GM19328 (cell line): ENCODE measurements at regions not wholly inside any gene's neighbourhood (a gene's known extent, or its start where the extent isn't known, plus 50 kb on each side); places are given as distances from the start of the nearest gene placed in this dataset.
"Not testable (repeated sequence)": the region's sequence is repeated elsewhere in the genome, so short reads cannot be mapped to it uniquely, and the experiment has no call there.

Source experiments
- ATAC-seq: cut with Tn5 transposase; IDR thresholded peaks from one replicate; pipeline ENCODE4 v1.9.1; 2021; ENCODE audit warnings: mild to moderate bottlenecking, moderate library complexity; ENCODE audit not compliant: unreplicated experiment

- ATAC-seq = no peak
These were observed 256.0 kb downstream of the AHR start for GRCh38 chr7:17554341-17555015.

- ATAC-seq = no peak
These were observed 257.9 kb downstream of the AHR start for GRCh38 chr7:17556247-17556956.

- no peak for ATAC-seq
These were observed 258.8 kb downstream of the AHR start for GRCh38 chr7:17557251-17557671.

- ATAC-seq = no peak
These were observed 259.7 kb downstream of the AHR start for GRCh38 chr7:17558135-17558534.

GRCh38 chr7:17558558-17559332, 260.3 kb downstream of the AHR start:
- no peak for ATAC-seq

GRCh38 chr7:17559388-17559787, 260.9 kb downstream of the AHR start:
- no peak for ATAC-seq

- ATAC-seq = no peak
These were observed 262.1 kb downstream of the AHR start for GRCh38 chr7:17560516-17560915.

GRCh38 chr7:17560966-17561365, 262.5 kb downstream of the AHR start:
- ATAC-seq = no peak

- no peak for ATAC-seq
These were observed 266.3 kb downstream of the AHR start for GRCh38 chr7:17564678-17565212.

- no peak for ATAC-seq
These were observed 281.7 kb downstream of the AHR start for GRCh38 chr7:17580141-17580540.

GRCh38 chr7:17580856-17581255, 282.4 kb downstream of the AHR start:
- no peak for ATAC-seq

- ATAC-seq = no peak
These were observed 282.8 kb downstream of the AHR start for GRCh38 chr7:17581301-17581700.

- not testable (repeated sequence) for ATAC-seq
These were observed 284.2 kb downstream of the AHR start for GRCh38 chr7:17582696-17583095.

GRCh38 chr7:17583786-17584185, 285.3 kb downstream of the AHR start:
- no peak for ATAC-seq

GRCh38 chr7:17584822-17585221, 286.4 kb downstream of the AHR start:
- ATAC-seq = no peak

- ATAC-seq = no peak
These were observed 288.3 kb downstream of the AHR start for GRCh38 chr7:17586711-17587110.

- ATAC-seq = no peak
These were observed 290.3 kb downstream of the AHR start for GRCh38 chr7:17588730-17589129.

GRCh38 chr7:17589671-17590070, 291.2 kb downstream of the AHR start:
- ATAC-seq = no peak

- no peak for ATAC-seq
These were observed 291.8 kb downstream of the AHR start for GRCh38 chr7:17590221-17590620.

- no peak for ATAC-seq
These were observed 295.5 kb downstream of the AHR start for GRCh38 chr7:17593819-17594419.

- ATAC-seq = no peak
These were observed 297.1 kb downstream of the AHR start for GRCh38 chr7:17595546-17595945.
